ENCODE measurements at regions not wholly inside any gene's neighbourhood (a gene's known extent, or its start where the extent isn't known, plus 50 kb on each side); places are given as distances from the start of the nearest gene placed in this dataset.

DNA sequence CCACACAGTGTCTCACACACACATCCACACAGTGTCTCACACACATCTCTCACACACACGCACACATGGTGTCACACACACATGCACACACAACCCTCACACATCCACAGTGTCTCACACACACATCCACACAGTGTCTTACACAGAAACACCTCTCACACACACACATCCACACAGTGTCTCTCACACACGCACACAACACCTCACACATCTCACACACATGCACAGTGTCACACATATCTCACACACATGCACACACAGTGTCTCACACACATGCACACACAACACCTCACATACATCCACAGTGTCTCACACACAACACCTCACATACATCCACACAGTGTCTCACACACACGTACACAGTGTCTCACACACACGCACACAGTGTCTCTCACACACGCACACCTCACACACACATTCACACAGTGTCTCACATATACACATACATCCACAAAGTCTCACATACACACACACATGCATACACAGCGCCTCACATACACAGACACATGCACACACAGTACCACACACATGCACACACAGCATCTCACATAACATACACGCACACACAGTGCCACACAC is 473.9 kb upstream of the HS6ST1 start:
- Histone ChIP-seq H3K36me3 (ENCODE audit: control insufficient read depth in 2 of 2, extremely low read depth in 1 of 2, insufficient read depth in 2 of 2, low read length in 2 of 2) (no peaks in the 10 kb centered on the region), H3K9me3 (replicated peaks; ENCODE audit: control insufficient read depth, insufficient read depth, low read length) (no peaks in the 10 kb centered on the region), H3K9me1 (replicated peaks; ENCODE audit: control insufficient read depth, extremely low read depth, insufficient read depth, low read length) (no peaks in the 10 kb centered on the region), H3K79me2 (ENCODE audit: control insufficient read depth, insufficient read depth, low read length) (no peaks in the 10 kb centered on the region), H3K27ac (ENCODE audit: insufficient read depth, low read depth, low read length) (no peak overlapping the region), H3K4me3 (replicated peaks in 1 of 3; ENCODE audit: insufficient read depth in 1 of 3, low read depth in 1 of 3, low read length in 3 of 3) (no peak overlapping the region), H4K20me1 (replicated peaks; ENCODE audit: control insufficient read depth, extremely low read depth, insufficient read depth, low read length) (no peaks in the 10 kb centered on the region), H3K9ac (replicated peaks; ENCODE audit: extremely low read depth, insufficient read depth, low read length) (no peak overlapping the region), H2AFZ (ENCODE audit: low read depth, low read length) (no peak overlapping the region), H3K4me2 (ENCODE audit: insufficient read depth, low read length) (no peak overlapping the region), H3K27me3 (ENCODE audit: control insufficient read depth in 2 of 2, insufficient read depth in 2 of 2, low read length in 2 of 2) (no peaks in the 10 kb centered on the region), H3K4me1 (ENCODE audit: control insufficient read depth, extremely low read depth, insufficient read depth, low read length) (no peaks in the 10 kb centered on the region)
- intact Hi-C loops (cut with micrococcal nuclease) (no loop called here), dilution Hi-C loops (cut with MboI; ENCODE audit: extremely low pct_ligation_motif_present, low sequenced_read_pairs) (no loop called here)
- TF ChIP-seq MYC (IDR thresholded peaks at IDR 0.05; ENCODE audit: low read depth, low read length): no peak
- no peak for TF ChIP-seq JUN (IDR thresholded peaks at IDR 0.05; ENCODE audit: borderline replicate concordance, insufficient read depth, insufficient read length, low read depth)
- TF ChIP-seq, protein P1, sequence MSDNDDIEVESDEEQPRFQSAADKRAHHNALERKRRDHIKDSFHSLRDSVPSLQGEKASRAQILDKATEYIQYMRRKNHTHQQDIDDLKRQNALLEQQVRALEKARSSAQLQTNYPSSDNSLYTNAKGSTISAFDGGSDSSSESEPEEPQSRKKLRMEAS (IDR thresholded peaks at IDR 0.05; ENCODE audit: insufficient read depth, insufficient read length): no peak
- no peak for TF ChIP-seq FOS (IDR thresholded peaks at IDR 0.05; ENCODE audit: borderline replicate concordance, insufficient read depth, low read length)
- TF ChIP-seq, protein P2, sequence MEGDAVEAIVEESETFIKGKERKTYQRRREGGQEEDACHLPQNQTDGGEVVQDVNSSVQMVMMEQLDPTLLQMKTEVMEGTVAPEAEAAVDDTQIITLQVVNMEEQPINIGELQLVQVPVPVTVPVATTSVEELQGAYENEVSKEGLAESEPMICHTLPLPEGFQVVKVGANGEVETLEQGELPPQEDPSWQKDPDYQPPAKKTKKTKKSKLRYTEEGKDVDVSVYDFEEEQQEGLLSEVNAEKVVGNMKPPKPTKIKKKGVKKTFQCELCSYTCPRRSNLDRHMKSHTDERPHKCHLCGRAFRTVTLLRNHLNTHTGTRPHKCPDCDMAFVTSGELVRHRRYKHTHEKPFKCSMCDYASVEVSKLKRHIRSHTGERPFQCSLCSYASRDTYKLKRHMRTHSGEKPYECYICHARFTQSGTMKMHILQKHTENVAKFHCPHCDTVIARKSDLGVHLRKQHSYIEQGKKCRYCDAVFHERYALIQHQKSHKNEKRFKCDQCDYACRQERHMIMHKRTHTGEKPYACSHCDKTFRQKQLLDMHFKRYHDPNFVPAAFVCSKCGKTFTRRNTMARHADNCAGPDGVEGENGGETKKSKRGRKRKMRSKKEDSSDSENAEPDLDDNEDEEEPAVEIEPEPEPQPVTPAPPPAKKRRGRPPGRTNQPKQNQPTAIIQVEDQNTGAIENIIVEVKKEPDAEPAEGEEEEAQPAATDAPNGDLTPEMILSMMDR (IDR thresholded peaks at IDR 0.05; ENCODE audit: extremely low read depth in 1 of 2, insufficient read depth in 1 of 2, low read depth in 1 of 2, low read length in 2 of 2): no peak
- TF ChIP-seq GATA2 (IDR thresholded peaks at IDR 0.05; ENCODE audit: insufficient read depth, insufficient read length, low read depth, low read length): no peak
- no peak for TF ChIP-seq POLR2AphosphoS5 (IDR thresholded peaks at IDR 0.05; ENCODE audit: insufficient read depth, low read depth, low read length)
- TF ChIP-seq EZH2 (IDR thresholded peaks at IDR 0.05; ENCODE audit: borderline replicate concordance, low read depth, low read length, severe bottlenecking): no peak
- TF ChIP-seq POLR2A (IDR thresholded peaks at IDR 0.05; ENCODE audit: low read depth, low read length): no peak
- ChIA-PET CTCF (no interaction called here), POLR2A (no interaction called here)
- BruUV-seq (replicated peaks): no TSS peak
- FAIRE-seq (no peak), DNase-seq (ENCODE audit: low read depth, low spot score) (no peak)
